A673 (cell line): ENCODE measurements at regions not wholly inside any gene's neighbourhood (a gene's known extent, or its start where the extent isn't known, plus 50 kb on each side); places are given as distances from the start of the nearest gene placed in this dataset.

Experiments used
- BruUV-seq: library from RNA; stranded (reverse); fragments of 400-500 nt; replicated peaks from 2 replicates; lab custom pipeline; 2021; lab: Mats Ljungman, UMichigan
- CTCF ChIA-PET: fragments of 300-600 bp; sonication (Branson Sonifier 250); formaldehyde crosslinking; loops from one replicate; lab custom pipeline; 2022; ENCODE audit warnings: antibody characterized with exemption; lab: Charles Lee
- POLR2A ChIA-PET: fragments of 300-600 bp; sonication (Branson Sonifier 250); formaldehyde crosslinking; loops from one replicate; lab custom pipeline; 2022; ENCODE audit warnings: antibody characterized with exemption; ENCODE audit not compliant: low non-redundant PET; lab: Charles Lee
- DNase-seq: peaks from one replicate; pipeline ENCODE4 v3.0.0-alpha.2; 2015; ENCODE audit warnings: low spot score
- H3K27ac ChIP-seq: fragments of 200-600 bp; sonication (generic); 2 replicates; pipeline ENCODE4 v1.5.1; 2016; ENCODE audit warnings: mixed run types, low read depth, mild to moderate bottlenecking, mixed read lengths, antibody characterized with exemption, low read length; ENCODE audit not compliant: poor library complexity, severe bottlenecking
- H3K27me3 ChIP-seq: fragments of 200-600 bp; sonication (generic); replicated peaks from 2 replicates; pipeline ENCODE4 v1.6.1; 2017; ENCODE audit warnings: mixed run types, low read depth, mild to moderate bottlenecking, mixed read lengths, antibody characterized with exemption, low read length; ENCODE audit not compliant: insufficient read depth, poor library complexity
- H3K36me3 ChIP-seq: fragments of 200-600 bp; sonication (generic); 2 replicates; pipeline ENCODE4 v1.6.1; 2016; ENCODE audit warnings: mixed run types, mild to moderate bottlenecking, mixed read lengths, antibody characterized with exemption, low read length; ENCODE audit not compliant: insufficient read depth, poor library complexity, severe bottlenecking
- H3K4me1 ChIP-seq: fragments of 200-600 bp; sonication (generic); 2 replicates; pipeline ENCODE4 v1.6.1; 2017; ENCODE audit warnings: mixed run types, mild to moderate bottlenecking, mixed read lengths, antibody characterized with exemption, low read length; ENCODE audit not compliant: insufficient read depth, poor library complexity, severe bottlenecking
- H3K4me3 ChIP-seq: fragments of 200-600 bp; sonication (generic); 2 replicates; pipeline ENCODE4 v1.5.1; 2016; ENCODE audit warnings: low read depth, mixed run types, mild to moderate bottlenecking, mixed read lengths, low read length; ENCODE audit not compliant: poor library complexity, severe bottlenecking
- H3K9me3 ChIP-seq: fragments of 200-600 bp; sonication (generic); 2 replicates; pipeline ENCODE4 v1.6.1; 2016; ENCODE audit warnings: mixed run types, low read depth, mild to moderate bottlenecking, mixed read lengths, antibody characterized with exemption, low read length; ENCODE audit not compliant: poor library complexity, severe bottlenecking
- EZH2 ChIP-seq: fragments of 200-600 bp; sonication (generic); IDR thresholded peaks from 2 replicates; pipeline ENCODE4 v1.6.1; 2017; ENCODE audit warnings: borderline replicate concordance, low read depth, mild to moderate bottlenecking, mixed read lengths, antibody characterized with exemption, low read length; ENCODE audit not compliant: poor library complexity, severe bottlenecking
- intact Hi-C: fragments of 100-400 bp; cut with micrococcal nuclease; formaldehyde crosslinking; loops from one replicate; pipeline ENCODE4 v1.10.0; 2022; ENCODE audit not compliant: unreplicated experiment
- TF ChIP-seq, protein P1 (sequence below): fragments of 300-800, 200-600 bp; sonication (generic); conservative IDR thresholded peaks from 2 replicates; pipeline ENCODE4 v1.5.1; 2017; ENCODE audit warnings: low read depth, mild to moderate bottlenecking, antibody characterized with exemption, low read length, moderate library complexity, mixed read lengths

DNA sequence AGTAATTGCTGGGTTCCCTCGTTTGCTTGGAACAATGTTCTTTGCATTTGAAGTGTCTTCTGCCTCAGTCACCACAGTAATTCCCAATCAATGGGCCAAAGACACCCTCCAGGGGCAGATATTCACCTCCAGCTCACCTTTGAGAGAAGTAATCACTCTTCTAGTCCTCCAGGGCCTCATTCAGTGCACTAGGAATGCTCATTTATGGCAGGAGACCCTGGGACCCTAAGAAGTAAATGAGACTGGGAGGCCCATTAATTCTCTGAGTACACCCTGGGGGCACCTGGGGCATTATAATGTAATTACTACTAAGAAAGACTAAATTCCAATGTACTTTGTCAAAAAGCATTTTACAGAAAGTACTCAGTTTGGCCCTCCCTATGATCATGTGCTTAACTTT lies 158.2 kb upstream of the XYLT1 start:
- Histone ChIP-seq H3K4me1 (no peaks in the 10 kb centered on the region), H3K9me3 (peaks cover 20% of the 10 kb centered on the region), H3K27me3 (no peaks in the 10 kb centered on the region), H3K27ac (no peak overlapping the region), H3K36me3 (no peaks in the 10 kb centered on the region), H3K4me3 (no peak overlapping the region)
- POLR2A ChIA-PET: no interaction called here
- CTCF ChIA-PET: no interaction called here
- intact Hi-C loops: no loop called here
- BruUV-seq: no TSS peak
- no peak for TF ChIP-seq EZH2
- TF ChIP-seq, protein P1, sequence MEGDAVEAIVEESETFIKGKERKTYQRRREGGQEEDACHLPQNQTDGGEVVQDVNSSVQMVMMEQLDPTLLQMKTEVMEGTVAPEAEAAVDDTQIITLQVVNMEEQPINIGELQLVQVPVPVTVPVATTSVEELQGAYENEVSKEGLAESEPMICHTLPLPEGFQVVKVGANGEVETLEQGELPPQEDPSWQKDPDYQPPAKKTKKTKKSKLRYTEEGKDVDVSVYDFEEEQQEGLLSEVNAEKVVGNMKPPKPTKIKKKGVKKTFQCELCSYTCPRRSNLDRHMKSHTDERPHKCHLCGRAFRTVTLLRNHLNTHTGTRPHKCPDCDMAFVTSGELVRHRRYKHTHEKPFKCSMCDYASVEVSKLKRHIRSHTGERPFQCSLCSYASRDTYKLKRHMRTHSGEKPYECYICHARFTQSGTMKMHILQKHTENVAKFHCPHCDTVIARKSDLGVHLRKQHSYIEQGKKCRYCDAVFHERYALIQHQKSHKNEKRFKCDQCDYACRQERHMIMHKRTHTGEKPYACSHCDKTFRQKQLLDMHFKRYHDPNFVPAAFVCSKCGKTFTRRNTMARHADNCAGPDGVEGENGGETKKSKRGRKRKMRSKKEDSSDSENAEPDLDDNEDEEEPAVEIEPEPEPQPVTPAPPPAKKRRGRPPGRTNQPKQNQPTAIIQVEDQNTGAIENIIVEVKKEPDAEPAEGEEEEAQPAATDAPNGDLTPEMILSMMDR: no peak
- no peak for DNase-seq

DNA sequence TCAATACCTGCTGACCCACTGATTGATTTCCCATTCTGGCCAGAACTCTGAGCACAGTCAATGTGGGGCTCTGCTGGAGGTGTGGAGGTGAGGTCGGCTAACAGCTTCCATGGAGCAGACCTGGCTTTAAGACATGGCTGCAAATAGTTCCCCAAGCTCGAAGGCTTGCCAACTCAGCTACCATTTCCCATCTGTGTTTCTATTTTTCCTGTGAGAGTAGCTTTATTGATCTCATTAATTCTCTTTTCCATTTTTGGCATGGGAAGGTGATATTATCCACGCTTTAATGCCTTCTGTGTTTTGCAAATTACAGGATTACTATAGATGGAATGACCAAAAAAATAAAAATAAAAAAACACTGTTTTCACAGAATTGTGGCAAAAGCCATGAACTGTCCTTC lies 151.6 kb upstream of the XYLT1 start:
- intact Hi-C loops: no loop called here
- Histone ChIP-seq H3K36me3 (no peaks in the 10 kb centered on the region), H3K4me1 (no peaks in the 10 kb centered on the region), H3K27me3 (no peaks in the 10 kb centered on the region), H3K4me3 (no peak overlapping the region), H3K9me3 (peaks cover 16% of the 10 kb centered on the region), H3K27ac (no peak overlapping the region)
- ChIA-PET CTCF (no interaction called here), POLR2A (no interaction called here)
- TF ChIP-seq EZH2: no peak
- TF ChIP-seq, protein P1: no peak
- no TSS peak for BruUV-seq
- DNase-seq: no peak

DNA sequence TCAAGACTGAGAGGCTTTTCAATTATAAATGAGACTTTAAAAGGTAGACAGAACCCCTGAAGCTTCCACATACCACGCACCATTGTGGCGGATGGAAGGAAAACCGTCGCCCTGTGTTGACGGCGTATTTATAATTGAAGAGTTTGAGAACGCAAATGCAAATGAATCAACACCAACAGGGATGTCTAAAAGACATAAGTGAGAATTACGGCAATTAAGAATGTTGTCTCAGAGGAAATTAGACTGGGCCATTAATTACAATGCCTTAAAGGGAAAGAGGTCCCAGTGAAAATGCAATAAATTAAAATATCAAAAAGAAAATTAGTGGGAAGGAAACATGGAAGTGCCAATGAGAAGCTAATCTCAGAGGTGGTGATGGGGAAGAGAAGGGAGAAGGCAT lies 148.5 kb upstream of the XYLT1 start:
- POLR2A ChIA-PET: no interaction called here
- H3K27ac ChIP-seq: no peak overlapping the region
- CTCF ChIA-PET: no interaction called here
- H3K36me3 ChIP-seq: no peaks in the 10 kb centered on the region
- no peak overlapping the region for H3K4me3 ChIP-seq
- no peak for DNase-seq
- intact Hi-C loops: no loop called here
- H3K4me1 ChIP-seq: no peaks in the 10 kb centered on the region
- H3K27me3 ChIP-seq: no peaks in the 10 kb centered on the region
- TF ChIP-seq, protein P1: no peak
- no peak for TF ChIP-seq EZH2
- peaks cover 5% of the 10 kb centered on the region for H3K9me3 ChIP-seq
- BruUV-seq: no TSS peak
